Hematopoietic multipotent progenitor cell treated with erythropoietin and hydrocortisone succinate and interleukin-3 and kit ligand, for 4 days (in vitro differentiated cells): ENCODE measurements at regions not wholly inside any gene's neighbourhood (a gene's known extent, or its start where the extent isn't known, plus 50 kb on each side); places are given as distances from the start of the nearest gene placed in this dataset.
"Not testable (repeated sequence)": the region's sequence is repeated elsewhere in the genome, so short reads cannot be mapped to it uniquely, and the experiment has no call there.

Experiments
- DNase-seq: peaks from one replicate; pipeline ENCODE4 v3.0.0-alpha.2; 2015

- DNase-seq, result no peak
These were observed 535.8 kb downstream of the KCNA4 start for GRCh38 chr11:29480981-29481380.

DNA sequence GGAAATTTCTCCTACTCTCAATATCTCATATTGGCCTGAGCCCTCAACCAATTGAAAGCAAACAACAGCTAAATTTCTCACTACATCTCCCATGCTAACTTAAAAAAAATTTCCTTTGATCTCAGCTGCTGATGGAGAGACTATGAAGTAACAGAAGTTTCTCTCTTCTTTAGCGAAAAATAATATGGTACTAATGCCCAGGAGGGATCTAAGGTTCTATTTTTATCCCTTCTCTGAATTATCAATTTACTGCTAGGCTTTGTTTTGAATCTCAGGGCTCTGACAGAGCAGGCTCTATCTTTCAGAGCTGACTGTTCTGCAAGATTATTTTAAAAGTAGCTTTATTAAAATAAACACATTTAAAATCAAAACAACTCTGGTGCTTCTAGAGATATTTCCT lies 558.6 kb downstream of the KCNA4 start:
- no peak for DNase-seq

DNA sequence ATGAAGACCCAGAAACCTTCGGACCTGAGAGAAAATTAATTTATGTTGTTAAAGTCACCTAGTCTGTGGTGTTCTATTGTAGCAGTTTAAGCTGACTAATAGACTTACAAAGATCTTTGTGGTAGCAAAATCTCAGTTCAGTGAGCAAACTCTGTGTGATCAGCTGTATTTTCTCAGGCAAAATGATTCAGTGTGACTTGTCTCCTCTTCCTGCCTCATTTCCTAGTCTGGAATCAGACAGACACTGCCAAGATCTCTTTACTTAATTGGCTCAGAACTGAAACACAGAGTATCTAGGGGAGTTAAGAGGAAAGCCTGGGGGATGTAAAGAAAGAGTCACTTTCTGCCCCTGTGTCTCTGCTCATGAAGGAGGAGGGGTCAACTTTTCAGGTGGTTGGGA lies 564.7 kb downstream of the KCNA4 start:
- DNase-seq, result no peak

GRCh38 chr11:29449281-29450074 lies 567.4 kb downstream of the KCNA4 start:
- DNase-seq, result no peak

DNA sequence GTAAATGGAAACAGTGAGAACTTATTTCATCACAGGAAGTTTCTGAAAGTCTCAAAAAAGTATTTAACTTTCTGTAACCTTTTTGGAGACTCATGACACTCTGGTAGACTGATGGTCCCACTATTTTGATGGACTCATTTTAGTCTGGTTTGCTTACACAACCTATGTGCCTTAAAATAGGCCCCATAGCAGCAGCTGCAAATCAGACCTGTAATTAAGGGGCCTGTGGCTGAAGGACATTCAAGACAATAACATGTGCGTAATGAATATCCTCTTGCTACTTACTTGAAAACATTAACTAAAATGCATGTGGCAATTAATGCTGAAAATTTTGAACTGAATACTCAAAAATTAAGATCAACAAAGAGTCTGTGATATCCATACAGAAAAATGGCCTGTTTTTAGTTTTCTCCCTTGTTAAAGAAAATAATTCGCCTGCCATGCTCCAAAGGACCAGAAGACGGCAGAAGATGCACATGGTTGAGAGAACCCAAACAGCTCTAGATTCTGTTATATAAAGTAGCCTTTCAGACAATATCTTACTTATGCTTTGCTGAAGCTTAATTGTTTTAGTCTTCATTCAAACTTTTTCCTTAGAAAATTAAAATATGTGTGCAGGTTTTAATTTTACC lies 568.5 kb downstream of the KCNA4 start:
- peak; percentile 8 for DNase-seq

DNA sequence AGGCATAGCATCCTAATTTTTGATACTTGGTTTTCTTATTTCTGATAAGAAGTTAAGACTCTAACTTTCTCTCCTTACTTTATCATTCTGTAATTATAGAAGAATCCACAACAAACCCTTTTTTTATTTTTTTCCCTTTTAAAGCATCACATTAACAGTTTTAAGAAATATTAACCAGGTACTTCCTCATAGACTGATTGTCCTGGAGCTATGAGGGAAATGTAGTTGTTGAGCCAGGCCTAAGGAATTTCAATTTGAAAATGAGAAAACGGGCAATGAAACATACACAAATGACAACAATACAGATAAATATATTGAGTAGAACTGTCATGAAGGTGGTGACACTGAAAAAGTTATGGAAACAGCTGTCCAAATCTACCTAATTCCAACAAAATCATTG lies 569.0 kb downstream of the KCNA4 start:
- DNase-seq, result no peak

- DNase-seq, result no peak
These were observed 570.7 kb downstream of the KCNA4 start for GRCh38 chr11:29446132-29446531.

DNA sequence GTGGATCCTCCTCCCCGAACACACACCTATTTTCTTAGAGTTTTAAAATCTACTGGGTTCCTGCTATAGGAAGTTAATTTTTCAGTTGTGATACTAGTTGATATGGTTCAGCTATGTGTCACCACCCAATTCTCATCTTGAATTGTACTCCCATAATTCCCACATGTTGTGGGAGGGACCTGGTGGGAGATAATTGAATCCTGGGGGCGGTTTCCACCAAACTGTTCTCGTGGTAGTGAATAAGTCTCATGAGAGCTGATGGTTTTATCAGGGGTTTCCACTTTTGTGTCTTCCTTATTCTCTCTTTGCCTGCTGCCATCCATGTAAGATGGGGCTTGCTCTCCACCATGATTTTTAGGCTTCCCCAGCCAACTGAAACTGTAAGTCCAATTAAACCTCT lies 571.6 kb downstream of the KCNA4 start:
- DNase-seq, result not testable (repeated sequence)

DNA sequence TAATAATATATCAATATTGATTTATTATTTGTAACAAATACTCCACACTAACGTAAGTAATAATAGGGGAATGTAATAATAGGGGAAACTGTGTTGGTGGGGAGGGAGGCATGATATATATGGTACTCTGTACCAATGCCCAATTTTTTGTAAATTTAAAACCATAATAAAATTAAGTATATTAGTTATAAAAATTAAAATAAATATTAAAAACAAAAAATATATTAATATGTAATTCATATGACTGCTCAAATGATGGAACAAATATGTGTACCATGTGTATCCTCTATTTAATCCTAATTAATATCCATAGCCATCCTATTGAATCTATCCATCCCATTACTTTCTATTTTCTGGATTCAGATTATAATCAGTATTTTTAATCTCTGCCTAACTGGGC lies 578.0 kb downstream of the KCNA4 start:
- DNase-seq, result no peak

- DNase-seq, result no peak
These were observed 581.4 kb downstream of the KCNA4 start for GRCh38 chr11:29435421-29435820.

DNA sequence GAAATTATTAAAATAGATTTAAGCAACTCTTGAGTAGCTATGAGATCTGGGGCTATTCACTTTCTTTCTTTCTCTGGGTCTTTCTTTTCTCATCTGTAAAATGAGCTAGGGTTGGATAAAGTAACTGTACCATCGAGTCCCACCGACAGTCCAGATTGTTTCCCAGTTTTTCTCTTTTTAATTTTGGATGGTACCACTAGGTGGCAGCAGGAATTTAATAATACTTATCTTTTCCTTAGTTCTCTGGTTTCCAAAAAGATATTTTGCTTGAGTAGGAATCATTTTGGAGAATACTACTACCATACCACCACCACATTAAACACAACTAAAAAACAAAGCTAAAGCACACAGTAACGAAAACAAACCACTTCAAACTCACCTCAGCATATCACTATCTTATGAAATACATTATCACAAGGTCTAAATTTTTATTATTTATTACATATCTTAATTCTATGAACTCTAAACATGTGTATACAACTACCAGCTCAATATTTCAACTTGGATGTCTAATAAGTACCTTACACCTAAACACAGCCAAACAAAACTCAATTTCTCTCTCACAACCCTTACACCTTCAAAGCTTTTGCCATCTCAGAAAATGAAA lies 584.0 kb downstream of the KCNA4 start:
- DNase-seq, result peak; percentile 35

DNA sequence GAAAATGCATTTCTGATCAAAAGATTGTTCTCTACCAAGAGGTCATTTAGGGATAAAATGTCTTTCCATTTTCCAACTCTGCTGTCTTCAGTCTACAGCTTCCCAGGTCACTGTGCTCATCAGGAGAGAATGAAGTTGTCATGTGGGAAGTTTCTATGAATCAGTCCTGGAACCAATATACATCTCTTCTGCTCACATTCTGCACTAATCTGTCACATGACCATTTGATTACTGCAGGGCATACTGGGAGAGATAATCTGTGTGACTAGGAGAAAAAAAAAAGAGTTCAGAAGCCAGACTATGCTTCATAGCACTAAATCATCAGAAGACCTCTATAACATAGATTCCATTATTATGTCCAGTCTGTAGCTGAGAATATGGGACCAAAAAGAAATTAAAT lies 611.5 kb downstream of the KCNA4 start:
- DNase-seq, result no peak

- DNase-seq, result no peak
These were observed 621.2 kb downstream of the KCNA4 start for GRCh38 chr11:29395555-29396072.

DNA sequence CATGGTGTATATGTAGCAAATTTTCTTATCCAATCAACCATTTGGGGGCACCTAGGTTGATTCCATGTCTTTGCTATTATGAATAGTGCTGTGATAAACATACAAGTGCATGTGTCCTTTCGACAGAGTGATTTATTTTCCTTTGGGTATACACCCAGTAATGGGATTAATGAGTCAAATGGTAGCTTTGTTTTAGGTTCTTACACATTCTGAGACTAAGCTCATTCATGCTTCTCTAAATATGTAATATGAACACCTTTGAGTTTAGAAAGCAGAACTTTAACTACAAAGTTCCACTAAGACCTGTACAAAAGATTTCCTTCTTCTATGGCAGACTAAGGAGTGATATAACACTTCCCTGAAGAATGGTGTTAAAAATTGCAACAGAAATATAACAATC lies 627.0 kb downstream of the KCNA4 start:
- DNase-seq, result no peak

DNA sequence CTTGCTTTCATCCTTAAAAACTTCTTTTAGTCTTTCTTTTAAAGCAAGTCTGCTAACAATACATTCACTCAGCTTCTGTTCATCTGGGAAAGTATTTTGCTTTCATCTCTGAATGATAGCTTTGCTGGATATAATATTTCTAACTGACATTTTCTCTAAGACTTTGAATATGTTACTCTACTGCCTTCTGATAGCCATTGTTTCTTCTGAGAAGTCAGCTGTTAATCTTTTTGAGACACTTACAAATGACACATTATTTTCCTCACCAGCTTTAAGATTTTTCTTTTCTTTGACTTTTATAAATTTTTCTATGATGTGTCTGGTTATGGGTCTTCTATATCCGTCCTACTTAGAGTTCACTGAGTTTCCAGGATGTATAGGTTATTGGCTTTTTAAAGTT lies 643.1 kb downstream of the KCNA4 start:
- DNase-seq, result no peak

DNA sequence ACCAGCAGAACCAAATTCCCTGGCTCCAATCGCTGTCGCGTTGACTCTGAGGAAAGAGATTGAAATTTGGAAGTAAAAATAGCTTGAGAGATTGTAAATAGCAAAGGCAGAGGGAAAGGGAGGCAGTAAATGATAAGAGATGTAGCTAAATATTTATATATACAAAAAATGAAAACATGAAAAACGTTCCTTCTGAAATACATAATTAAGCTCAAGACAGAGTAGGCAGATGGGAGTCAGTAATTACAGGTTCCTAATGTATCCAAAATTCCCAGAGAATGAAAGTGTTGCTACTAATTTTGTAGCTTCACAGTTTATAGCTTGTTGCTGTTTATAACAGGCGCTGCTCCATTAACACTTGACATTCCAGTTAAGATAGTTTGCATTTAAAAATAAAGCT lies 648.7 kb downstream of the KCNA4 start:
- DNase-seq, result no peak

- no peak for DNase-seq
These were observed 652.8 kb downstream of the KCNA4 start for GRCh38 chr11:29364006-29364405.

DNA sequence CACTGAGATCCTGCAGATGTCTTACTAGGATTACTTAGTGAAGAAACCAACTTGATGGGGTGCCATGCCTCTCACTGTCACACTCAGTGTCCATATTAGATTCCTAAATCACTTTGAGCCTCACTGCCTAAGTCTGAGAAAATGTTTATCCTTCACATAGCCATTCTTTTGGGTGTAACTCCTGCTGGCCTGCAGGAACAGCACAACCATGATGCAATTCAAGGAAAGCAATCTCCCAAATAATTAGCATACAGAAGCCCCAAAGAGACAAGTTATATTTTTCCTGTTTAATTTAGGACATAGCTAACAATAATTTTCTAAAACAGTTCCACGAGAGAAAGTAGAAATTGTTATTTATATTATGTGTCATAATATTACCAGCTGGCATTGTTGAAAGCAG lies 655.5 kb downstream of the KCNA4 start:
- DNase-seq, result no peak

DNA sequence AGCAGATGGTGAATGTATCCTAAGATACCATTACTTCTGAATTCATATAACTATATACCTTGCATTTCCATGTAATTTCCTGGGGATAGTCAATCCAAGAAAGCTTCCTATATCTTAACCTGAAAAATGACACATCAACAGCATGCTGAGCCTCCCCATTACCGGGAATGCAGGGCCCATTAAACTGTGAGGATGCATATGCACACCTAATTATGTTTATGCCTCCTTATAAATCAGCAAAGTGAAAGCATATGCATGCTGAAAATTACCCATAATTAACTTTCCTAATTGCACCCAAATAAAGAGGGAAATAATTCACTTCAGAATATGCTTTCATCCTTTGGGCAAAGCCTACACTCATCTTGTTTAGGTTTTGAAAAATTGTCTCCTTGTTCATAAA lies 663.0 kb downstream of the KCNA4 start:
- DNase-seq, result no peak

DNA sequence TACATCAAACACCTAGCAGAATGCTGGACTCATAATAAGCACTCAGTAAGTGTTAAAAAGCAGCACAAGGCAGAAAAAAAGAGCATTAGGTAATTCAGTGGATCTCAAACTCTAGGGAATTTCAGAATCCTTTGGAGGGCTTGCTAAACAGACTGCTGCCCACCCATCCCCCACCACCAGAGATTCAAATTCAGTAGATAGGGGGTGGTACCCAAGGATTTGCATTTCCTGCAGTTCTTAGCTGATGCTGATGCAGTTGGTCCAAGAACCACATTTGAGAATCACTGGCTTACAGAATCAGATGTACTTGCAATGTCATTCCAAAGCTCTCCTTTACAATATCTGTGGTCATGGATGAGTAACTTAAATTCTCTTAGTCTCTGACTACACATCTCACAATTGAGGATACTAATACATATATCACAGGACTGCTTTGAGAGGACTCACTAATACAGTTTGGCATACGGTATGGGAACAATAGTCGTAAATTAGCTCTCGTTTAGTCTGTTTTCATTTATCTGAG lies 664.5 kb downstream of the KCNA4 start:
- DNase-seq, result no peak

GRCh38 chr11:29351301-29351873 lies 665.4 kb downstream of the KCNA4 start:
- no peak for DNase-seq

DNA sequence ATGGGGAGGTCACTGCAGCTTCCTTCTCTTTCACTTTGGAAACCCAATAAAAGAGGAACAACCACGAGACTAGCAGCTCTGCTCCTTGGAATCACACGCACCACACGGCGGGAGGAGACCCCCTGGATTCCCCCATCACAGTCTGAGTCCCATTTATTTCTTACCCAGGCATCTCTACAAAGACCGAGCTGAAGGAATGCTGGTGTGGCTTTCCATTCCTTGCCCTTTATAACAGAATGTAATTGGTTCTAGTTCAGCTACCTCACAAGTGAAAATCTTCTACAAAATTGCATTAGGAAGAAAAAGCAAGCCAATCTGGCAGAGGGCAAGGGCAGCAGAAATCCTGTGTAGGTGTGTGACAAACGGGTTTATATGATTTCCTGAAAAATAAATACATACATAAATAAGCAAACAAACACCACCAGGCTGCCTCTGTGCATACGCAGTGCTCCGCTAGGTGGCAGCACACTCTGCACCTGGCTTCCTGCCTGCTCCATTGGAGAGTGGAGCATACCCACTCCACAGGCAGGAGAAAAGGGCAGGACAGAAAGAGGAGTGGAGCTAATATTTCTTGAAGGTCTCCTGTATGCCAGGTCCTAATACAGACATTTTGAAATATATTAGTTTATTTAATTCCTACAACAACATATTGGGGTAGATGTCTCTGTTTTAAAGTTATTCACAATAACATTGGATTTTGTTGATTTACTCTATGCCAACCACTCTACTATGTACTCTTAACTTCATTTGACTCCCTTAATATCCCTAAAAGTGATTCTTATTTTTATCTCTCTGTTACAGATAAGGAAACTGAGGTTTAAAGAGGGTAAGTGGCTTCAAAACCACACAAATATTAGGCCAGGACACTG lies 673.1 kb downstream of the KCNA4 start:
- peak; percentile 63 for DNase-seq
